Epithelial cell of esophagus (primary cell): ENCODE measurements at regions not wholly inside any gene's neighbourhood (a gene's known extent, or its start where the extent isn't known, plus 50 kb on each side); places are given as distances from the start of the nearest gene placed in this dataset.
"Not testable (repeated sequence)": the region's sequence is repeated elsewhere in the genome, so short reads cannot be mapped to it uniquely, and the experiment has no call there.

Experiments
- DNase-seq: peaks from one replicate; pipeline ENCODE4 v3.0.0; 2010; ENCODE audit warnings: low read depth
- H3K4me3 ChIP-seq: 2 replicates; pipeline ENCODE4 v1.5.1; 2011; ENCODE audit warnings: mild to moderate bottlenecking, low read length, control low read depth
- CTCF ChIP-seq: IDR thresholded peaks from 2 replicates; pipeline ENCODE4 v1.5.1; 2011; ENCODE audit warnings: low read depth, mild to moderate bottlenecking, low read length, control low read depth, inconsistent platforms; ENCODE audit not compliant: insufficient read depth; ENCODE audit errors: missing control alignments

GRCh38 chr18:4705894-4706293 is 250.8 kb upstream of the DLGAP1 start:
- no peak for DNase-seq
- no peak overlapping the region for H3K4me3 ChIP-seq
- TF ChIP-seq CTCF, result no peak

GRCh38 chr18:4704781-4705180 is 249.7 kb upstream of the DLGAP1 start:
- no peak for DNase-seq
- no peak for TF ChIP-seq CTCF

GRCh38 chr18:4691836-4692235 is 236.7 kb upstream of the DLGAP1 start:
- no peak overlapping the region for H3K4me3 ChIP-seq
- TF ChIP-seq CTCF, result no peak

More at GRCh38 chr18:4704781-4705180, 249.7 kb upstream of the DLGAP1 start:
- no peak overlapping the region for H3K4me3 ChIP-seq

GRCh38 chr18:4678685-4679084 is 223.6 kb upstream of the DLGAP1 start:
- DNase-seq, H3K4me3 ChIP-seq: not testable (repeated sequence)

More at GRCh38 chr18:4691836-4692235, 236.7 kb upstream of the DLGAP1 start:
- DNase-seq, result no peak

GRCh38 chr18:4677006-4677405 is 221.9 kb upstream of the DLGAP1 start:
- no peak overlapping the region for H3K4me3 ChIP-seq
- no peak for DNase-seq
- TF ChIP-seq CTCF, result no peak

- TF ChIP-seq CTCF, result no peak
- DNase-seq, result no peak
Observed at GRCh38 chr18:4672162-4672561, 217.1 kb upstream of the DLGAP1 start.

GRCh38 chr18:4658804-4659203 is 203.7 kb upstream of the DLGAP1 start:
- no peak for TF ChIP-seq CTCF
- DNase-seq, result no peak
- no peak overlapping the region for H3K4me3 ChIP-seq

More at GRCh38 chr18:4672162-4672561, 217.1 kb upstream of the DLGAP1 start:
- no peak overlapping the region for H3K4me3 ChIP-seq
